IMR-90 (cell line): ENCODE measurements at regions not wholly inside any gene's neighbourhood (a gene's known extent, or its start where the extent isn't known, plus 50 kb on each side); places are given as distances from the start of the nearest gene placed in this dataset.

ENCODE experiments used
- CTCF ChIP-seq: conservative IDR thresholded peaks from 2 replicates; pipeline ENCODE4 v1.5.1; 2012; ENCODE audit warnings: mild to moderate bottlenecking, low read depth, low read length, improper control_type of control experiment
- FOS ChIP-seq: fragments of 150-350 bp; IDR thresholded peaks from 2 replicates; pipeline ENCODE4 v1.6.1; 2016; ENCODE audit warnings: low read depth, low read length

GRCh38 chr6:44776344-44776743, 388.8 kb downstream of the CDC5L start:
- no peak for TF ChIP-seq CTCF
- TF ChIP-seq FOS: no peak
